BE2C (cell line): ENCODE measurements at regions not wholly inside any gene's neighbourhood (a gene's known extent, or its start where the extent isn't known, plus 50 kb on each side); places are given as distances from the start of the nearest gene placed in this dataset.

Source experiments
- DNase-seq: peaks from one replicate; pipeline ENCODE4 v3.0.0-alpha.2; 2020
- H3K27me3 ChIP-seq: fragments of 250-450 bp; sonication (Bioruptor Pico); 2 replicates; pipeline ENCODE4 v1.5.1; 2020; ENCODE audit warnings: mild to moderate bottlenecking
- H3K36me3 ChIP-seq: fragments of 250-450 bp; sonication (Bioruptor Pico); 2 replicates; pipeline ENCODE4 v1.5.1; 2020; ENCODE audit warnings: mild to moderate bottlenecking
- H3K4me1 ChIP-seq: fragments of 250-450 bp; sonication (Bioruptor Pico); 2 replicates; pipeline ENCODE4 v1.5.1; 2020
- H3K4me3 ChIP-seq: 2 replicates; pipeline ENCODE4 v1.5.1; 2011; ENCODE audit warnings: low read depth, low read length
- H3K9me3 ChIP-seq: fragments of 250-450 bp; sonication (Bioruptor Pico); 2 replicates; pipeline ENCODE4 v1.5.1; 2020
- TF ChIP-seq, protein P1 (sequence below): IDR thresholded peaks from 2 replicates; pipeline ENCODE4 v1.5.1; 2012; ENCODE audit warnings: mild to moderate bottlenecking, low read depth, low read length

DNA sequence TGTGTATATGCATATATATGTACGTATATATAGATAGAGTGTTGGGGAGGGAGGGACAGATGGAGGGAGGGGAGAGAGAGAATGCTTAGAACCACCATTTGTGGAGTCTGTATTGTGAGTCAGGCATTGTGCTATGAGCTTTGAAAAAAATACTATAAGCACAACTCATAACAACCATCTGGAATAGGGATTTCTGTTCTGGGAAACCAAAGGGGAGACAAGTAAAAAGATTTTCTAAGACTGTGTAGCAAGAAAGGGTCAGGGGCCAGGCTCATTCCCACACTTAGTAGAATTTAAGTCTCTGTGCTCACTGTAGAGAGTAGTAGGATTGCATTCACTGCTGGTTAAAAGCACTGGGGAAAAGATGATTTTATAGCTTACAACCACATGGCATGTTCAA lies 202.3 kb upstream of the SGCD start:
- H3K4me1 ChIP-seq, result no peaks in the 10 kb centered on the region
- no peak for DNase-seq
- H3K36me3 ChIP-seq, result no peaks in the 10 kb centered on the region
- TF ChIP-seq, protein P1, sequence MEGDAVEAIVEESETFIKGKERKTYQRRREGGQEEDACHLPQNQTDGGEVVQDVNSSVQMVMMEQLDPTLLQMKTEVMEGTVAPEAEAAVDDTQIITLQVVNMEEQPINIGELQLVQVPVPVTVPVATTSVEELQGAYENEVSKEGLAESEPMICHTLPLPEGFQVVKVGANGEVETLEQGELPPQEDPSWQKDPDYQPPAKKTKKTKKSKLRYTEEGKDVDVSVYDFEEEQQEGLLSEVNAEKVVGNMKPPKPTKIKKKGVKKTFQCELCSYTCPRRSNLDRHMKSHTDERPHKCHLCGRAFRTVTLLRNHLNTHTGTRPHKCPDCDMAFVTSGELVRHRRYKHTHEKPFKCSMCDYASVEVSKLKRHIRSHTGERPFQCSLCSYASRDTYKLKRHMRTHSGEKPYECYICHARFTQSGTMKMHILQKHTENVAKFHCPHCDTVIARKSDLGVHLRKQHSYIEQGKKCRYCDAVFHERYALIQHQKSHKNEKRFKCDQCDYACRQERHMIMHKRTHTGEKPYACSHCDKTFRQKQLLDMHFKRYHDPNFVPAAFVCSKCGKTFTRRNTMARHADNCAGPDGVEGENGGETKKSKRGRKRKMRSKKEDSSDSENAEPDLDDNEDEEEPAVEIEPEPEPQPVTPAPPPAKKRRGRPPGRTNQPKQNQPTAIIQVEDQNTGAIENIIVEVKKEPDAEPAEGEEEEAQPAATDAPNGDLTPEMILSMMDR, result no peak
- no peaks in the 10 kb centered on the region for H3K27me3 ChIP-seq
- no peaks in the 10 kb centered on the region for H3K9me3 ChIP-seq
- no peak overlapping the region for H3K4me3 ChIP-seq

DNA sequence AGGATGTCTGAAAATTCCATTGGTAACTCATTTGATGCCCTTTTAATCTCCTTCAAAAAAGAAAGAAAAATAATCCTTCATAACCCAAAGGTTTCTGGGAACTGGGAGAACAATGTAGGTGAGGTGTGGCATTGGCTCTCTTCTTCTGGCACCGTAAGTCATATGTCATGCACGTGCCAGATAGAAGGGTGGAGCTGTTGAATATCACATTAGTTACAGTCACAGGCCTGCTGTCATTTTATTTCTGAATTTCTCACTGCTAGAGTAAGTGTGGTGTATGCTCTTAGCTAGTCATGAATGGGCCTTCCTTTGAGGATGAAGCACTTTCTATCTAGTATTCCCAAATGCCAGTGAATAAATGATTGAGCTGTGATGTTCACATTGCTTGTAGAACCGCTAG lies 201.8 kb upstream of the SGCD start:
- no peak for DNase-seq
- TF ChIP-seq, protein P1, result no peak
- Histone ChIP-seq H3K4me1 (no peaks in the 10 kb centered on the region), H3K4me3 (no peak overlapping the region), H3K9me3 (no peaks in the 10 kb centered on the region), H3K27me3 (no peaks in the 10 kb centered on the region), H3K36me3 (no peaks in the 10 kb centered on the region)

DNA sequence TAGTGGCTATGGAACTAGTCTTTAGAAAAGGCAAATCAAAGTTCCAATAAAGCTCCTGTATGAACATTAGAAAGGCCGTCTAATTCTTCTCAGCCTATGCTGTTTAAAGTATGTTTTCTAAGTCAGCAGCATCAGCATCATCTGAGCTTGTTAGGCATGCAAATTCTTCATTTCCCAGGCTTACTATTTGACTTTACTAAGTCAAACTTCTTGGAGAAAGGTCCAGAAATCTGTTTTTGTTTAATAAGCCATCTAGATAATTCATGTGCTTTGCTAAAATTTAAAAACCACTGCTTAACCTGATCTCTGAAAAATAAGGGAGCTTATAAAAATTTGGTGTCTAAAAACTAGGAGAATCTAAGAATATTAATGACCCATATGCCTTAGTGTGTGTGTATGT lies 200.2 kb upstream of the SGCD start:
- TF ChIP-seq, protein P1, result no peak
- DNase-seq, result no peak
- Histone ChIP-seq H3K4me3 (no peak overlapping the region), H3K9me3 (no peaks in the 10 kb centered on the region), H3K36me3 (no peaks in the 10 kb centered on the region), H3K27me3 (no peaks in the 10 kb centered on the region), H3K4me1 (no peaks in the 10 kb centered on the region)

DNA sequence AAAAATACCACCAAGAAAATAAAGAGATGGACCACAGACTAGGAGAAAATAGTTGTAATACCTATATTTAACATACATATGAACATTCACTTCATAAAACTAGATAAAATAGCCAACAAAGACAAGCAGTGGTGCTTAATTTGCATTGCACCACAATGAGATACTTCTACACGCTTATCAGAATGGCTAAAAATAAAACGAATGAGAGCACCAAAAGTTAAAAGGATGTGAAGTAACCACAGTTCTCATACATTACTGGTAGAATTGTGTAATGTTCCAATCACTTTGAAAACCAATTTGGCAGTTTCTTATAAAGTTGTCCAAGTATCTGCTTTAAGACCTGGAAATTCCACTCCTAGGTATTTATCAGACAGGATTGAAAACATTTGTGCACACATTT lies 198.9 kb upstream of the SGCD start:
- H3K4me3 ChIP-seq, result no peak overlapping the region
- H3K9me3 ChIP-seq, result no peaks in the 10 kb centered on the region
- TF ChIP-seq, protein P1, result no peak
- no peaks in the 10 kb centered on the region for H3K4me1 ChIP-seq
- no peaks in the 10 kb centered on the region for H3K36me3 ChIP-seq
- DNase-seq, result no peak
- no peaks in the 10 kb centered on the region for H3K27me3 ChIP-seq

GRCh38 chr5:156134216-156134615 lies 192.7 kb upstream of the SGCD start:
- TF ChIP-seq, protein P1, result no peak
- no peak for DNase-seq
- Histone ChIP-seq H3K36me3 (no peaks in the 10 kb centered on the region), H3K9me3 (no peaks in the 10 kb centered on the region), H3K4me3 (no peak overlapping the region), H3K27me3 (no peaks in the 10 kb centered on the region), H3K4me1 (no peaks in the 10 kb centered on the region)

DNA sequence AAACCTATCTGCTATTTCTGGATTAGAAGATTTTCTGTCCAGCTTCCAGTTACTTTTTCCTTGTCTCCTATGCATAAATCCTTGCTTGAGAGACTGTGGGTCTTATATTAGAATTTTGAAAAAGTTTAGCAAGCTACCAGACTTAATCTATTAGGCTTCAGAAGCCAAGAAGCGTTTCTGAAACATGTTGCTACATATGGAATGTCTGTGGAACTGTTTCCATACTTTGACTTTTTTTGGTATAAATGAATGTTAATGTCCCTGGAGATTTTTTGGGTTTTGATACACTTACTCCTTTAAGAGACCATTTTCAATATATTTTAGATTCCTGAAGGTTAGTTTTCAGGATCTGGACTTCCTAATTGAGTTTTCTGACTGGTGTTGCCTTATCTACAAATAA lies 191.4 kb upstream of the SGCD start:
- H3K36me3 ChIP-seq, result no peaks in the 10 kb centered on the region
- no peak overlapping the region for H3K4me3 ChIP-seq
- no peaks in the 10 kb centered on the region for H3K27me3 ChIP-seq
- no peaks in the 10 kb centered on the region for H3K4me1 ChIP-seq
- no peaks in the 10 kb centered on the region for H3K9me3 ChIP-seq
- no peak for DNase-seq
- TF ChIP-seq, protein P1, result no peak
